Hematopoietic multipotent progenitor cell (in vitro differentiated cells): ENCODE measurements at regions not wholly inside any gene's neighbourhood (a gene's known extent, or its start where the extent isn't known, plus 50 kb on each side); places are given as distances from the start of the nearest gene placed in this dataset.

Source experiments
- DNase-seq, 3 donors: peaks; one replicate each; pipeline ENCODE4 v3.0.0-alpha.2; 2011 to 2015; ENCODE audit warnings: low read depth in 2 of 3, low spot score in 2 of 3

DNA sequence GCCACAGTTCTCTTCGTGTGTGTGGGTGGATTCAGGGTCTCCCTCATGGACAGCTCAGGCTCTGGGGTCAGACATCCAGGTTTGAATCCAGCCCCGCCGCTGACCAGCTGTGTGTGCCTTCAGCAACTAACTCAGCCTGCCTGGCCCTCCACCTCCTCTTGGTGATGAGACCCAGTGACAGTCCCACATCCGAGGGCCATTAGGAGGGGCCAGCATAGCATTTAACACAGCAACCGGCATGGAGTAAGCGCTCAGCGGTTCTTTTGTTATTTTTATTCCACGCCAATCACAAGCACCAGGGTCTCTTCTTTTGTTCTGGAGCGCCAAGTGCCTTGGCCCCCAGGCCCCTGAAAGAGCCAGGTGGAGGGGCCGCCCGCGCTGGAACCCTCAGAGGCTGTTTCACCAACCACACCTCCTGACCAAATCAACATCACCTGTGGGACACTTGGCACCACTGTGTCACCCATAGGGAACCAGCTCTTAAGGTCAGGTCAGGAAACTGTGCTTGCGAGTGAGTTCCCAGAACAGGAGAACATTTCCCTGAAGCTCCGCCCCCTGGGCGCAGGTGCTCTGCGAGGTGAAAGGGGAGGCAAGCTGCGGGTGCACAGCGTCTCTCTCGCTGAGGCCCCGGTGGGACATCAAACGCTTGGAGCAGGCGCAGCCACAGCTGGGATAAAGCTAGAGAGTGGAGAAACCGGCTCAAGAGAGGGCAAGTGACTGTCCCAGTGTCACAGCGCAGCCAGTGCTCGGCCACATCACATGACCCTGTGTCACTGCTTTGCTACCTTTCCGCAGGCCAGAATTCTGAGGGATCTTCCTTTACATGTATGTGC lies 311.3 kb downstream of the UACA start:
- DNase-seq: no peak

DNA sequence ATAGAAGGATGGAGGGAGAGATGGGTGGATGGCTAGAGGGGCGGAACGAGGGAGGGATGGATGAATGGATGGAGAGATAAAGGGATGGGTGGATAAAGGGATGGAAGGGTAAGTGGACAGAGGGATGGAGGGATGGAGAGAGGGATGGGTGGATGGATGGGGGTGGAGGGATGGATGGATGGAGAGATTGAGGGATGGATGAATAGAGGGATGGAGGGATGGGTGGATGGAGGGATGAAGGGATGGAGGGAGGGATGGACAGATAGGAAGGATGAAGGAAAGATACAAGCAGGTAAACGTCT lies 313.3 kb downstream of the UACA start:
- DNase-seq: no peak

DNA sequence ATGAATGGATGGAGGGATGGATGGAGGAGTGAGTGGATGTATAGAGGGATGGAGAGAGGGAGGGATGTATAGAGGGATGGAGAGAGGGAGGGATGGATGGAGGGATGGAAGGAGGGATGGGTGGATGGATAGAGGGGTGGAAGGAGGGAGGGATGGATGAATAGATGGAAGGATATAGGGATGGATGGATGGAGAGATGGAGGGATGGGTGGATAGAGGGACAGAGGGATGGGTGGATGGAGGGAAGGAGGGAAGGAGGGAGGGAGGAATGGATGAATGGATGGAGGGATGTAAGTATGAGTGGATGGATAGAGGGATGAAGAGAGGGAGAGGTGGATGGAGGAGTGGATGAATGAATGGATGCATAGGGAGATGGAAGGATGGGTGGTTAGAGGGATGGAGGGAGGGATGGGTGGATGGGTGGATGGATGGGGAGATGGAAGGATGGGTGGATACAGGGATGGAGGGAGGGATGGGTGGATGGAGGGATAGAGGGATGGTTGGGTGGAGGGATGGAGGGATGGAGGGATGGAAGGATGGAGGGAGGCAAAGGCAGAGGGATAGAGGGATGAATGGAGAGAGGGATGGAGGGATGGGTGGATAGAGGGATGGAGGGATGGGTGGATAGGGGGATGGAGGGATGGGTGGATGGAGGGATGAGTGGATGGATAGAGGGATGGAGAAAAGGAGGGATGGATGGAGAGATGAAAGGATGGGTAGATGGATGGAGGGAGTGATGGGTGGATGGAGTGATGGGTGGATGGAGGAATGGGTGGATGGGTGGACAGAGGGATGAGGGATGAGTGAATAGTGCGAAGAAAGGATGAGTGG lies 313.8 kb downstream of the UACA start:
- no peak for DNase-seq

- DNase-seq: peak in 2 of 3 donors; percentile 93 to 98
Measured at GRCh38 chr15:70447928-70448698, 315.2 kb downstream of the UACA start.

- DNase-seq: no peak
Measured at GRCh38 chr15:70447521-70447920, 315.8 kb downstream of the UACA start.

GRCh38 chr15:70447081-70447480 lies 316.3 kb downstream of the UACA start:
- DNase-seq: no peak

GRCh38 chr15:70443486-70444273 lies 319.7 kb downstream of the UACA start:
- DNase-seq: peak in 1 of 3 donors; percentile 34

- no peak for DNase-seq
Measured at GRCh38 chr15:70442616-70443321, 320.6 kb downstream of the UACA start.

DNA sequence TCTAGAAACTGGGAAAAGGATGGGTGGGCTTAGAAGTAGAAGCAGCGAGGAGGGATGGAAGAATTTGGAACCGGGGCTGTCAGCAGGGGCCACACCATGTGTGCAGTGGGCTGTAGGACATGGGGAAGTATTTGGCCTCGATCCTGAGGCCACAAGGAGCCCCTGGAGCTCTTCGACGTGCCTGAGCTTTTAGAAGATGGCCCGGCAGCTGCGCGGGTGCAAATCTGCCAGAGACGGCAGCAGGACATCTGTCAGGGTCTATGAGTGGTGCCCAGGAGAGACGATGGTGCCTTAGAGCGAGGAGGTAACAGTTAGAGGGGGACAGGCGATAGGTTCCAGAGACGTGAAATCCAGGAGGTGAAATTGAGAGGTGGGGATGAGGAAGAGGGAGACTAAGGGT lies 321.1 kb downstream of the UACA start:
- DNase-seq: no peak

- DNase-seq: no peak
Measured at GRCh38 chr15:70440416-70441138, 322.8 kb downstream of the UACA start.

DNA sequence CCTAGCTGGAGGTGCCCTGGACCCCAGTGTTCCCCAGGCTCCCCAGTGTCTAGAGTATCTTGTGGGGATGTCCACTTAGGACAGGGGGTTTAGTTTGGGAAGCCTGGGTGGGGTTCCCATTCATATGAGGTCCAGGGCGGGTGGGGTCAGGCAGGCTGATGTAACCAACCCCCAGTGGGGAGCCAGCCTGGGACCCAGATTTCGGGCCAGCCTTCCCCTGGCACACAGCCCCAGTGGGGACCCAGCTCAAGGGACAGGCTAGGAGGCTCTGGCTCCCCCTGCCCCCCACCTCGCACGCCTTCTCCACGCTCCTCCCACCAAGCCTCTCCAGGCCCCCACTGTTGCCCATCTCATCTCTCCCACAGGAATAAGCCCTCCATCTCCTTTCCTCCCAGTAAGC lies 323.5 kb downstream of the UACA start:
- DNase-seq: no peak

DNA sequence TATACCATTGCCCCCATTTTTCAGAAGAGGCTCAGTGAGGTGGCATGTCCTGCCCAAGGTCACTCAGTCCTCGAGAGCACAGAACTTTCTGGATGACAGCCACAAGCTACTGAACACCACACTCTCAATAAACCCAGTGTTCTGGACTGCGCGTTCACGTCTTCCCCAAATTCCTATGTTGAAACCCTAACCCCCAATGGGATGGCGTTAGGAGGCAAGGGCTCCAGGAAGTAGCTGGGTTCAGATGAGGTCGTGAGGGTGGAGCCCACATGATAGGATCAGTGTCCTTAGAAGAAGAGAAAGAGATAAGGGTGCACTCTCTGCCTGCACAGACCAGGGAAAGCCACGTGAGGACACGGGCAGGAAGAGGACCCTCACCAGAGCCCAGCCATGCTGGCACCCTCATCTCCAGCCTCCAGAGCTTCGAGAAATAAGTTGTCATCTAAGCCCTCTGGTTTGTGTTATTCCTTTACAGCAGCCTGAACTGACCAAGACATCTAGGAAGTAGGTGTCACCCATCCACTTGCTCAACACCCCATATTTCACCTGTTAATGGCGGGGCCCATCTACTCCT lies 324.0 kb downstream of the UACA start:
- DNase-seq: no peak

GRCh38 chr15:70438776-70439175 lies 324.6 kb downstream of the UACA start:
- no peak for DNase-seq

DNA sequence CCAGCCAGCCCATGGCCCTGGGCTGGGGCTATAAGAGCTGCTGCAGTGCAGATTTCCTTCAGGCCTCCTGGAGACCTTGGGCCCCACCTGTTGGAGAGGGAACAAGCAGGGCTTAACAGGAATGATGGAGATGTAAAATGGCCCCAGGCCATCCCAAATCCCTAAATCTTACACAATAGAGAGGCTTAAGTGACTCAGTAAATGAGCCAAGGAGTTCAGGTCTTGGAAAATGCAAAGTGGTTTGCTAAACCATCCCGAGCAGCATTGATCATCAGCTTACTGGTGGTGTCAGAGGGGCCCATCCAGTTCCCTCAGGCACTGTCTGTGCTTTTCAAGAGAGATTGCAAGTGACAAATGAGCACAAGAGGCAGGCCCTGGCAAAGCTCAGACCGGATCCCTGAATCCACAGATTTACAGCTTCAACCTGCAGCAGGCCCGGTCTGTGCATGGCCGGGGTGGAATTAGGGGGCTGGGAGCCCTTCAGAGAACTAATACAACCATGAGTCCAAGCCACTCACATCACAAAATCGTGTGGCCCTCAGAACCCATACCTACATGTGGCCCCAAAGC lies 325.4 kb downstream of the UACA start:
- DNase-seq: no peak

DNA sequence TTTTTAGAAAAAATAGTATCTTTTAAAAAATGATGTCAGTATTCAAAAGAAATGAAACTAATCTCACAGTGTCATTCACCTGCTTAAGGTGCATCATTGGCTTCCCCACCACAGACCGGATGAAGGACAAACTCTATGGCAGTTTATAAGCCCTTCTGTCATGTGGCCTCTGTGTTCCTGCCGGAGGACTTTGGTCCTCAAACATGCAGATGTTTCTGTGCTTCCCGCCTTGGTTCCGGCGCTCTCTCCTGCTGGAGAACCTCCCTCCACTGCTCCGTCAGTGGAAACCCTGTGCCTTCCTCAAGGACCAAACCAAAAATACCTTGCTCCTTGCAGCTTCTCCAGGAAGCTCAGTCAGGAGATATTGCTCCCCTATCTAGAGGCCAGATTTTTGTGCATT lies 326.3 kb downstream of the UACA start:
- no peak for DNase-seq

- DNase-seq: no peak
Measured at GRCh38 chr15:70436428-70436827, 326.9 kb downstream of the UACA start.

DNA sequence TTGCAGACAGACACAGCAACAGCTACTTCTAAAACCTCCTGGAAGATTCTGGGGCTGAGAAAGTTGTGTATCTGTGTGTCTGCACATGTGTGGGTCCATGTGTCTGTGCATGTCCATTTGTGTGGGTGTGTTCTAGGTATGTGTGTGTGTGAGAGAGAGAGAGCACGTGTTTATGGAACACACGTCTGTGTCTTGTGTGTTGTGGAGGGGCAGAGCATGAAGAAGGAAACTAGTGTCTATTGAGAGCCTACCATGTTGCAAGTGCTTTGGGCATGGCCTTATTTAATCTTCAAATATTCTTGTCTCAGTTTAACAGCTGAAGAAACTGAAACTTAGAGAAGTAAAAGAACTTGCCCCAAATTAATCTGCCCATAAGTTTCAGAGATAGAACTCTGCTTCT lies 327.5 kb downstream of the UACA start:
- DNase-seq: no peak

DNA sequence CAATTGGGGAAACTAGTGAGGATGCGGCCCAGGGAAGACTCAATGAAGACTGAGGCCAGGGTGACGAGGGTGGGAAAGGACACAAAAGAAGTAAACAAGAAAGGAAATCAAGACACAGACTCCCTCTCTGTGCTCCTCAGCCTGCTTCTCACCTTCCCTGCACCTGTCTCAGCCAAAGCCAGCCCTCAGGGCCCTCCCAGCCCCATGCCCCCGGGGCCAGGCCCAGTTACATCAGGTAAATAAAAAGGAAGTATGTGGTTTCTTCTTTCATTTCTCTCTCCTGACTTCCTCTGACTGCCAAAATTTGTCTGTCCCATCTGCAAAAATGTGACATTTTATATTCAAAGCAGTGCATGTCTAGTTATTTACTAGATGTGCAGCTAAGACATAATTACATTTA lies 328.0 kb downstream of the UACA start:
- no peak for DNase-seq
